NCI-H226 (cell line): ENCODE measurements at regions not wholly inside any gene's neighbourhood (a gene's known extent, or its start where the extent isn't known, plus 50 kb on each side); places are given as distances from the start of the nearest gene placed in this dataset.
"Not testable (repeated sequence)": the region's sequence is repeated elsewhere in the genome, so short reads cannot be mapped to it uniquely, and the experiment has no call there.

Experiments
- DNase-seq: peaks from one replicate; pipeline ENCODE4 v3.0.0-alpha.2; 2015

DNA sequence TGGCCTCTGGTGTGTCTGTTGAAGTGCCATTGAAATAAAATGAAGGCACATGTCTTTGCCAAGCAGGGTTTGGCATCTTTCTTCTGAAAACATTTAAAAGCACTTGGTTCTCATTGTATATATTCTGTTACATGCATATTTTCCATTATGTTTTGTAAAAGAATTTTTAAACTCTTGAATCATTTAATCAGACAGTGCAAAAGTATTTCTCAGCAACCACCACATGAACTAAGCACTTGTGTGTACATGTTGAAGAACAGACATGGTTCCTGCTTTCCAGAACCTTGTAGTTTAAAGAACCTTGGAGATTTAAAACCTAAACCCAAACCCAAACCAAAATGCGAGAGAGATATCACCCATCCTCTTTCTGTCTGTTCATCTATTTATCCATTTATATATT lies 220.3 kb upstream of the GIMD1 start:
- DNase-seq: no peak

DNA sequence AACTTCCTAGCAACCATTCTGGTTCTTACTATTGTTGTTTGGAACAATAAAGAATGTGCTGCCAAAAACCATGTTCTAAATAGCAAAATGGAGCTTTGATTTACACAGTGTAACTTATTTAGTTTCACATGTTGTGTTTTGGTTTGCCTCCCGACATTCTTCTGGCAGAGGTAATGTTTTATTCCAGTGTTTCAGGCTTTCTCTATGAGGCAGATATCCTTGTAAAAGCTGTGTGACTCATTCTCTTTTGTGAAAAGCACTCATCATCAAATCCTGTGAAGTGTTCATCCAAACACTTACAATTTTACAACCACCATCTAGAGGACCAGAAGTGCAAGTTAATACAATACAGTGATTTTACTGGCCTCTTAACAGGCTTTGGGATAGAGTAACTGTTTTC lies 219.0 kb upstream of the GIMD1 start:
- peak; percentile 62 for DNase-seq

DNA sequence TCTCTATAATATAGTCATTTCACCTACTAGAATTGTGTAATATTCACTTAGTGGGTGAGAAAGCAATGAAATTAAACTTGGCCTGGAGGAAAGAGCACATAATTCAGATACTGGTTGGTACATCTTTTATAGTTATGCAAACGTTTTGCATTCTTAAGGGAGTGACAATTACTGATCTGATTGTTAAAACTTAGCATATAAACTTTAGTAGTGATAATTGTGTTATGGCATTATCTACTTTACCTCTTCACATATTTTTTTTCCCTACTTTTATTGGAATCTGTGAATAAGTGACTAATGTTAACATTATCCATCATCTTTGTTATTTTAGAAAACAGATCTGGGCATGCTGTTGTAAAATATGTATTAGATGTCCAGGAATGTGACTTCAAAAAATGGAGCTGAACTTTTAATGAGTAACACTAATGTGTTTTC lies 217.4 kb upstream of the GIMD1 start:
- peak; percentile 45 for DNase-seq

DNA sequence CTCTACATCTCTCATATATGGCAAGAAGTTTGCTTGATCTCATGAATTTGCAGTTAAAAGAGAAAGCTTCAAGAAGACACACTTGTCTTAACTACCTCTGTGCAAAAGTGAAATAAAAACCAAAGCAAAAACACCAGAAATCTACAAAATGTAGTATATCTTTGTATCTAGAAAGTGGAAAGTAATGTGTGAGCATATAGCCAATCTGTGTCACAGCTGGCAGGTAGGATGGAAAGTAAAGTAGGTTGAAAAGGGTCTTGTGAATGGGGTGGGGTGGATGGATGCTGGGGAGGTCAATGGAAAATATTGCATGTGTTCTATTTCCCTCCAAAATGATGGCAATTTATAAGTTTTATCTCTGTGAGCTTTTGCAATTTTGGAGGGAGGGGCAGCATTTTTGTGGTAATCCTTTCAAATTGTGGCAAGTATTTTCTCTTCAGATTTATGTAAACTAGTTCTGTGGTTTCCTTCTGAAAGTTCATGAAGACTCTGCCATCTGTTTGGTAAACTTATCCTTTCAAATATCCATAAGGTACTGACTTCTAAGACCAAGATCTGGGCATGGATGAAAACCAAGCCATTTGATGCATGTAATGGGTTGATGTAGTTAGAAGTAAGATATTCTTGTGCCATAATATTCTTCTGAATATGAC lies 215.9 kb upstream of the GIMD1 start:
- peak; percentile 26 for DNase-seq

DNA sequence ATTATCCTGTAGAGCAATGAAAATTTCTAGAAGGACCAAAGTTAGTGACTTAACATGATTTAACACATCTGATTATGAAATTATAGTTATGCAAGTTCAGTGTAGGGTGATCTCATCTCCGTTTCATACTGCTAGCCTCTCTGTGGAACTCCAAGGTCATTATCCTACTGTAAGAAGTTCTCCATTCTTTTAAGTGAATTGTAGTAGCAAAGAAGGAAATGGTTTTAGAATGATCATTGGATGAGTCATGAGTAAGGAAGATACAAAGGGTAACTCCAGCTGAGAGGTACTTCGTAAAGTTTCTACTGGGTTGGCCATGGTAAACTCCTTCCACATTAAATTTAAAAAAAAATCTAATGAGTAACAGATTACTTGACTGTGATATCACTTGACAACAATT lies 215.0 kb upstream of the GIMD1 start:
- DNase-seq: peak; percentile 93

DNA sequence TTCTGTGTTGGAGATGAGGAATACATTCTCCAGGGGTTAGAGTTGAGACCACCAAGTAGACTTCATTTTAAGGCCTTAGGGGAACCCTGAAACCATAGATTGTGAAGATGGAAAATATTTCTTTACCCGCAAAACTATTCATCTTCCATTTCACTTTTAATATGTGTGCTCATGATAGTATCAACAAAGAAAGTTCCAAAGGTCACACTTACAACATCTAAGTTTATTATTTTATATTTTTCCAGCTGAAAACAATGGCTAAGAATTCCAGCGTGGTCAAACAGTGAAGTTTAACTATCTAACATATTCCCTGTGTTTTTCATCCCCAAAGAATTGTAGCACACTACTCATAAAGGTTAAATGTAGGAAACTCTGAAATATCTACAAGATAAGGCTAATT lies 214.5 kb upstream of the GIMD1 start:
- no peak for DNase-seq

DNA sequence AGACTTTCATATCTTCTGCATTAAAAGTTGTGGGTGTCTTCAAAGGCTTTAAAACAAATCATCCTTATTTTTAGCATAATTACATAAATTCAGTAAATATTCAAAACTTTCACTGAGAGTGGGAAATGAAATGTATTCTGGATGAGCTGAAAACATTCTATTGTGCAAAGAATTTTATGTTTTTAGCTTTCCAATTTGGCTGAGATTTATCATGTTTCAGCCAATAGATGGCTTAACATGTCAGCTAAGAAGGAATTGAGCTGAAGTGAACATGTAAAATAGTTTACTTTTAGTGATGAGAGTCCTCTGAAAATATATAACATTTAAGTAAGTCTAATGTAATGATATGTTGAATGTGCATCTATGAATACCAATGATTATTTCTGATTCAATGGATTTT lies 213.5 kb upstream of the GIMD1 start:
- DNase-seq: no peak

DNA sequence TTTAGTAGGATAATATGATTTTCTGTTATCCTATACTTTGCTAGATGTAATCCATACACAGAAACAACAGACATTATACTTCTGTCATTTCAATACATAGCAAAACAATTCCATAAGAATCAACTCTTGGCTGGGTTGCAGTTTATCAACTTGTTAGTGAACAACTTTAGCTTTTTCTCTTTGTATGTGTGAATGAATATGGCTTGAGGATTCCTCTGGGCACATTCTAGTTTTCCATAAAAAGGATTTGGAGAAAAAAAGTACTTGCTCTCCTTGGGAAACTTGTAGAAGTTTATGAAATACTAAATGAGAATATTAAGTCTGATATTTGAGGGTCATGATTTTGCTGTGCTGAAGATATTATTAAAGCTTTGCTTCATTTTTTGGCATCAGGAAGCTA lies 210.7 kb upstream of the GIMD1 start:
- no peak for DNase-seq

DNA sequence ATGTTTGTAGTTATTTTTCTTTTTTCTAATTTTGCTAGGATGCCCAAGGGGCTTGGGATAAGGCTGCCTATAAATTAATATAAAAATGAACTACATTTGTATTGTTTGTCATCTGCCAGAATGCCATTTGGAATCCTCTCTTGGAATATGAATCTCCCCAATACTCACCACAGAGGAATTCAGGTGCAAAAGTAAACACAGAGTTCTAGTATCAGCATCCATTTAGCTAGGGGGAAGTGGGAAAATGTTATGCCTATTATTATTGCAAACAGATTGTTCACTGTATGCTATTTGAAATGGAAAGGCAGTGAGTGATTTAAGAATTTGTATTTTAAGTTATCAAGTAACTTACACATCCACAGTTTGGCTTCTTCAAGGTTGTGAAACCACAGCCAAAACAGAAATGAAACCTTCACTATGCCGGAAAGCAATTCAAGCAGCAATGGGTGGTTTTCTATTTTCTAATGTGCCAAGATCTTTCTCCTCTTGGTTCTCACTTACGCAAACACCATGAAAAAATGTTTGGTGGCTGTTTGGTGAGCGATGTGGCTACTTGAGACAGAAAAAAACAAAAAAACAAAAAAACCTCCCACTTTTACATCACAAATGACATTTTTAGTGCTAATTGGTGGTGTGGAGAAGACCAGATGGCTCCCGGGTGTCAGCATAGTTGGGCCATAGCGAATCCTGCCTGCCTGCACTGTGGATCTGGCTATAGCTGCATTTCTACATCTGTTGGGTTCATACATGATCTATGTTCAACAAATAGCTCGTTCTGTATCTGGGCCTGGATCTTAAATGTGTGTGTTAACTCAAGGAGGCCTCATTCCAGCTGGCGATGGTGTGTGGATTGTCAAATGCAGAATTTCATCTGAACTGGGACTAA lies 200.8 kb upstream of the GIMD1 start:
- no peak for DNase-seq

DNA sequence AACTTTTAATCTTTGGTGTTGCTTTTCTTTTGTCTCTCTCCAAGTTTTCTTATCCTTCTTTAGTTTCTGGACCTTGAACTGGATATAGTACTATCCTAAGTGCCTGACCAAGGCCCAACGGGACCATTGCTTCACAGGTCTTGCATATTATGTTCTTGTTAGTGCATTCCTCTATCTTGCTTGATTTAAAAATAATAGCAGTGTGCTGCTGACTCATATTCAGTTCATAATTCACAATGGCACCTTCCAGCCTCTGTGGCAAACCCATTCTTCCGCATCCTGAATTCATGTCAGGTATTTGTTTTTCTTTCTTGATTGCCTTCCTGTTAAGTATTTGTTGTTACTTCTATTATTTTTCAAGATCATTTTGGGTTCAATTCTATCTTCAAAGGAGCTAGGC lies 197.1 kb upstream of the GIMD1 start:
- no peak for DNase-seq

DNA sequence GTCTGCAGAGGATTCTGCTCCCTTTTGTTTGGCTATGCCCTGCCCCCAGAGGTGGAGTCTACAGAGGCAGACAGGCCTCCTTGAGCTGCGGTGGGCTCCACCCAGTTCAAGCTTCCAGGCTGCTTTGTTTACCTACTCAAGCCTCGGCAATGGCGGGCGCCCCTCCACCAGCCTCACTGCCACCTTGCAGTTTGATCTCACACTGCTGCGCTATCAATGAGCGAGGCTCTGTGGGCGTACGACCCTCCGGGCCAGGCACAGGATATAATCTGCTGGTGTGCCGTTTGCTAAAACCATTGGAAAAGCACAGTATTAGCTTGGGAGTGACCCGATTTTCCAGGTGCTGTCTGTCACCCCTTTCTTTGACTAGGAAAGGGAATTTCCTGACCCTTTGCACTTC lies 195.1 kb upstream of the GIMD1 start:
- DNase-seq: not testable (repeated sequence)

DNA sequence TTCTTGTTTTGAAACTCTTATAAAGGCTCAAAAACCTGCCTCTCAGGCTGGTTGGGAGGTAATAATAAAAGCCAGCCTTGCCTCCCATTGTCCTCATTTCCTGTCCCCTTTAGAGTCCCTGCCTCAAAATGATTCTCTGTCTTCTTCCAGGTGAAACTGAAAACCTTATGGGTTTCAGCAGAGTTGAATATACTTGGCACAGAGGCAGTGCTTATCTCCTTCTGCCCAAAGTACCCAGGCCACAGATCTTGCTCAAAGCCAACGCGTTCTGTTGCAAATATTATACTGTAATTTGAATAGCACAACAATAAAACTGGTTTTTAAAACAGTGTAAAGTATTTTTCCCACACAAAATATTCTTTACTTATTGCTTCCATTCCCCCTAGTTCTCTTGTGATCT lies 183.1 kb upstream of the GIMD1 start:
- no peak for DNase-seq

DNA sequence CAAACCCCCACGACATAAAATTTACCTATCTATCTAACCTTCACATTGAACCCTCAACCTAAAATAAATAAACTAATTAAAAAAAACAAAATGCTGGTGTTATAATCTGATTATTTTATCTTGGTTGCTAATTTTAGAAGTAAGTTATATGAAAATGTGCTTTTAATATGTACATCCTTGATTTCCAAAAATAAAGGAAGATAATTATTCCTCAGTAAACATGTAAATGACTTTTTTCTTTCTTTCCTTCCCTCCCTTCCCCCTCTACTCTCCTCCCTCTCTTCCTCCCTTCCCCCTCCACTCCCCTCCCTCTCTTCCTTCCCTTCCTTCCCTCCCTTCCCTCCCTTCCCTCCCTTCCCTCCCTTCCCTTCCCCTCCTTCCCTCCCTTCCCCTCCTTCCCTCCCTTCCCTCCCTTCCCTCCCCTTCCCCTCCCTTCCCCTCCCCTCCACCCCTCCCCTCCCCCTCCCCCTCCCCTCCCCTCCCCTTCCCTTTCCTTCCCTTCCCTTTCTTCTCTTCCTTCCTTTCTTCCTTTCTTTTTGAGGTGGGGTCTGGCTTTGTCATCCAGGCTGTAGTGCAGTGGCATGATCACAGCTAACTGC lies 180.0 kb upstream of the GIMD1 start:
- no peak for DNase-seq

DNA sequence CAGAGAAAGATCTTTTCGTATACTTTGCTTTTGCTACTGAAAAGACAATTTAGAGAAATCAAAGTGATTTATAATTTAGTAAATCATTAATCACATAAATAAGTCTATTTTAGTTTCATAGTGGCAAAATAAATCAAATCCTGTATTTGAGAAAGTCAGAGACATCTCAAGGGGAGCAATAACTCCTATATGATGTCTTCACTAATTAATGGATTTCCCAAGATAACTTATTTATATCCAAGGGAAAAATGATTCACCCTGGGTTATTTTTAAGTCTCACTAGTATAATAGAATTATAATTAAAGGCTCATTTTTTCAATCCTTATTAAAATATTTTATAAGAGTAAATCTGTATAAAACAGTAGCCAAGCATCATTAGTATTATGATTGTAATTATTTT lies 177.8 kb upstream of the GIMD1 start:
- no peak for DNase-seq

DNA sequence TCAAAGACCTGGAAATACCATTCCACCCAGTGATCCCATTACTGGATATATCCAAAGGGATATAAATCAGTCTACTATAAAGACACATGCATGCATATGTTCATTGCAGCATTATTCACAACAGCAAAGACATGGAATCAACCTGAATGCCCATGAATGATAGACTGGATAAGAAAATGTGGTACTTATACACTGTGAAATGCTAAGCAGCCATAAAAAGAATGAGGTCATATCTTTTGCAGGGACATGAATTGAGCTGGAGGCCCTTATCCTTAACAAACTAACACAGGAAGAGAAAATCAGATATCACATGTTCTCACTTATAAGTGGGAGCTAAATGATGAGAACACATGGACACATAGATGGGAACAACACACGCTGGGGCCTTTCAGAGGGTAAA lies 174.0 kb upstream of the GIMD1 start:
- DNase-seq: not testable (repeated sequence)

DNA sequence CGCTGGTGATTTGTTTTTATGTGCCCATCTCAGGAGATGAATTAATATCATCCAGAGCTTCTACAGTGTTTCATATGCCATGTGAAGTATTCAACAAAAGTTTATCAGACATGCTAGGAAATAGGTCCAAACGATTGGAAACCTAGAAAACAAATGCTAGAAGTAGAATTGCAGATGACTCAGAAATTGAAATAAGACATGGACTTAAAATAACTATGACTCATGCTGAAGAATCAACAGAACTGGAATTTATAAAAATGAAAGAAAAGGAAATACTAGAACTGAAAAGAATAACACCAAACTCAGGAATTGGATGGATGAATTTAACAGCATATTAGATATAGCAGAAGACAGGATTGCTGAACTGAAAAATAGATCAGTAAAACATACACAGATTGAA lies 172.7 kb upstream of the GIMD1 start:
- peak; percentile 23 for DNase-seq

DNA sequence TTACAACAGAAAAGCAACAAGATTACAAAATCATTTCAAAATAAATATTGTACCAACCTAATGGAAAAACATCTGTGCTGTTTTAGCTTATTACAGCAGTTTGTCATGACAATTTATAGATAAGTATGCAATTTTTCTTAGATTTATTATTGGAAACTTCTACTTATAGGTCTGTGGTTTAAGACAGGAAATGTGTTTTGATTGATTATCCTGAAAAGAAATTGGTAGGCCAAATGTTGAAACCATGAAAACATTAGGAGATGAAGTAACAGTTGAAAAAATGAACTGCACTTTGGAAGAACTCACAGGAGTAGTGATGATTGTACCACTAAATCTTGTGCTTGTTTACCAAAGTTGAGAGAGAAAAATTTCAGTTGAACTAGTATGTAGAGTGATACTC lies 162.2 kb upstream of the GIMD1 start:
- no peak for DNase-seq

DNA sequence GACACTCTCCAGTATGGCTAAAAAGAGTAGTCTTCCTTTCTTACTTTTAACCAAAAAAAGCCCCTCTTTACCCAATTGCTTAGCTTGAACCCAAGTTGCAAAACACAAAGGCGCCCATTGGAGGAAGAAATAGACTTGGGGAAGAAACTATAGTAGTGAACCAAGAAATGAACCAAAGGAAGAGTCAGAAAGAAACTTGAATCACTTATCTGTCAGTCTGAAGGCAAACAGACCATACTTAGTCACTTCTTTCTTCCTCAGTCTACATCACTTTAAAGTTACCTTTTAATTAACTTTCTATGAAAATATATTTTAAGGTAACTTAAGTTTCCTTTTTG lies 161.4 kb upstream of the GIMD1 start:
- DNase-seq: no peak

DNA sequence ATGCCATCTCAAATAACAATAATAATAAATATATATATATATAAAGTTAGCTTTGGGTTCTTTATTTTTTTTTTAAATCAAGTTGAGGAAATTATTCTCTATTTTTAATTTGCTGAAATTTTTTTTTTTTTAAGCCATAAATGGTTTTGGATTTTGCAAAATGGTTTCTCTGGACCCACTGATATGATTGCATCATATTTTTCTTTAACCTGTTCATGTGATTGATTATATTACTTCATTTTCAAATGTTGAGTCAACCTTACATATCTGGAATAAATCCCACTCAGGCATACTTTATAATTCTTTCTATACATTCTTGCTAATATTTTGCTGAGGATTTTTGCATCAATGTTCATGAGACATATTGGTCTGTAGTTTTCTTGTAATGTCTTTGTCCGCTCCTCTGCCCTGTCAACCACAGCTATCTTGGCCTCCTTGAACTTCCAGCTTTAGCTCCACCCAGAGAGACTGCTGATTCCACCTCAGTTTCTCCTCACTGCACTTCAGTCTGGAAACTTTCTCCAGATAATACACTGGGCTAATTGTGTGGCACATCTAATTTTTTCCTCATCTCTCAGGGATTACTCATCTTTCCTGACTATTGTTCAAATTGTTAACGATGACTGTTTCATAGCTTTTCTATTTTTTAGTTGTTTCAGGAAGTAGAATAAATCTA lies 160.9 kb upstream of the GIMD1 start:
- no peak for DNase-seq

DNA sequence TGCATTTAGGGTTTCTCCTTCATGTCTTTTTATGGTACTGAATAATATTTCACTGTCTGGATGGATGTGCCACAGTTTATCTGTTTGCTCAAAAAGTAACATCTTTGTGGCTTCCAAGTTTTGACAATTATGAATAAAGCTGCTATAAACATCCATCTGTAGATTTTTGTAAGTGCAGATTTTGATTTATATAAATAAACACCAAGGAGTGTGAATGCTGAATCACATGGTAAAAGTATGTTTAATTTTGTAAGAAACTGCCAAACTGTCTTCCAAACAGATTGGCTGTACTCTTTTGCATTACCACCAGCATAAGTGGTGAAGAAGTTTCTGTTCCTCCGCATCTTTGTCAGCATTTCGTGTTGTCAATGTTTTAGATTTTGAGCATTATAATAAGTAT lies 158.7 kb upstream of the GIMD1 start:
- DNase-seq: no peak

DNA sequence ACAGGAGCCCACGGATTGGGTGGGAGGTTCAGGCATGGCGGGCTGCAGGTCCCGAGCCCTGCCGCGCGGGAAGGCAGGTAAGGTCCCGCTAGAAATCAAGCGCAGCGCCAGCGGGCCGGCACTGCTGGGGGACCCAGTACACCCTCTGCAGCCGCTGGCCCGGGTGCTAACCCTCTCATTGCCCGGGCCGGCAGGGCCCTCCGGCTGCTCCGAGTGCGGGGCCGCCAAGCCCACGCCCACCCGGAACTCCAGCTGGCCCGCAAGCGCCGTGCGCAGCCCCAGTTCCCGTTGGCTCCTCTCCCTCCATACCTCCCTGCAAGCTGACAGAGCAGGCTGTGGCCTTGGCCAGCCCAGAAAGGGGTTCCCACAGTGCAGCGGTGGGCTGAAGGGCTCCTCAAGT lies 156.8 kb upstream of the GIMD1 start:
- not testable (repeated sequence) for DNase-seq

DNA sequence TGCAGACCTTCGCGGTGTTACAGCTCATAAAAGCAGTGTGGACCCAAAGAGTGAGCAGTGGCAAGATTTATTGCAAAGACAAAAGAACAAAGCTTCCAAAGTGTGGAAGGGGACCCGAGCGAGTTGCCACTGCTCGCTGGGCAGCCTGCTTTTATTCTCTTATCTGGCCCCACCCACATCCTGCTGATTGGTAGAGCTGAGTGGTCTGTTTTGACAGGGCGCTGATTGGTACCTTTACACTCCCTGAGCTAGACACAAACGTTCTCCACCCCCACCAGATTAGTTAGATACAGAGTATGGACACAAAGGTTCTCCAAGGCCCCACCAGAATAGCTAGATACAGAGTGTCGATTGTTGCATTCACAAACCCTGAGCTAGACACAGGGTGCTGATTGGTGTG lies 156.2 kb upstream of the GIMD1 start:
- DNase-seq: not testable (repeated sequence)

DNA sequence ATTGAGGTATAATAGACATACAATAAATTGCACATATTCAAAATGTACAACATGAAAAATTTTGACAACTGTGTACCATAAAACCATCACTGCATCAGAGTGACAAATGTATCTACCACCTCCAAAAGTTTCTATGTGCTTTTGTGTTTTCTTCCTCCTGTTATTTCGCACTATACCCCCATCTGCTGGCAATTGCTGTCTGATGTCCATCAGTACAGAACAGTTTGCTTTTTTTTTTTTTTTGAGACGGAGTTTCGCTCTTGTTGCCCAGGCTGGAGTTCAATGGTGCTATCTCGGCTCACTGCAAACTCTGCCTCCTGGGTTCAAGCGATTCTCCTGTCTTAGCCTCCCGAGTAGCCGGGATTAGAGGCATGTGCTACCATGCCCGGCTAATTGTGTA lies 154.3 kb upstream of the GIMD1 start:
- no peak for DNase-seq

DNA sequence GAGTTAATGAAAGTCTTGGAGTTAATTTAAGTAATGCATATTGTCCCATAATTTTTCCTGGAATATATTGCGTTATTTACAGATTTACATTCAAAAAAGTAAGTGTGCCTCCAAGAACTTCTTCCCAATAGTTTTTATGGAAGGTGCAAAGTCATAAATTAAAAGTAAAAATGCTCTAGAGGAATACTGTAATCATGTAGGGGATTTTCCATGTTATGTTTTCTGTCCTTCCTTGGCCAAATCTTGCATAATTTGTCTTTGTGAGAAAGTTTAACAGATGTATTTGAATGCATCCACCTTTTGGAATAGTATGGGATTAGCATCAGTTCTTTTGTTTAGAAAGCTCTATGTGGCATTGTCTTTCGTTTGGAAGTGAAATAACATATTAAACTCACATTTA lies 144.1 kb upstream of the GIMD1 start:
- DNase-seq: no peak
